Stimulated activated CD8-positive, alpha-beta memory T cell treated with anti-CD3 and anti-CD28 coated beads, Interleukin-2, amount 100 ng/mL, for 48 hours (primary cell): ENCODE measurements at regions not wholly inside any gene's neighbourhood (a gene's known extent, or its start where the extent isn't known, plus 50 kb on each side); places are given as distances from the start of the nearest gene placed in this dataset.
"Not testable (repeated sequence)": the region's sequence is repeated elsewhere in the genome, so short reads cannot be mapped to it uniquely, and the experiment has no call there.

Experiments used
- DNase-seq, 2 donors: peaks; one replicate each; pipeline ENCODE4 v3.0.0-alpha.2; 2020; ENCODE audit warnings: low read depth in 2 of 2

GRCh38 chrX:121649417-121649816 lies 602.0 kb downstream of the GLUD2 start:
- no peak for DNase-seq

- DNase-seq, result no peak
Measured at GRCh38 chrX:121655276-121655675, 607.9 kb downstream of the GLUD2 start.

- DNase-seq, result no peak
Measured at GRCh38 chrX:121666171-121666570, 618.8 kb downstream of the GLUD2 start.

GRCh38 chrX:121671649-121672048 lies 624.2 kb downstream of the GLUD2 start:
- DNase-seq, result no peak

- not testable (repeated sequence) for DNase-seq
Measured at GRCh38 chrX:121709236-121709635, 661.8 kb downstream of the GLUD2 start.

GRCh38 chrX:121733514-121733913 lies 686.1 kb downstream of the GLUD2 start:
- DNase-seq, result no peak

- DNase-seq, result no peak
Measured at GRCh38 chrX:121746105-121746504, 698.7 kb downstream of the GLUD2 start.

GRCh38 chrX:121753602-121754001 lies 706.2 kb downstream of the GLUD2 start:
- DNase-seq, result not testable (repeated sequence)

- no peak for DNase-seq
Measured at GRCh38 chrX:121754301-121754700, 706.9 kb downstream of the GLUD2 start.

- DNase-seq, result no peak
Measured at GRCh38 chrX:121755541-121755940, 708.1 kb downstream of the GLUD2 start.

GRCh38 chrX:121761845-121762244 lies 714.4 kb downstream of the GLUD2 start:
- DNase-seq, result no peak

GRCh38 chrX:121763671-121764070 lies 716.3 kb downstream of the GLUD2 start:
- DNase-seq, result no peak

GRCh38 chrX:121768210-121768609 lies 720.8 kb downstream of the GLUD2 start:
- not testable (repeated sequence) for DNase-seq

- DNase-seq, result no peak
Measured at GRCh38 chrX:121781991-121782390, 734.6 kb downstream of the GLUD2 start.

GRCh38 chrX:121782544-121782943 lies 735.1 kb downstream of the GLUD2 start:
- DNase-seq, result no peak

GRCh38 chrX:121782976-121783375 lies 735.6 kb downstream of the GLUD2 start:
- DNase-seq, result no peak

- no peak for DNase-seq
Measured at GRCh38 chrX:121802881-121803412, 755.5 kb downstream of the GLUD2 start.

GRCh38 chrX:121823406-121823805 lies 776.0 kb downstream of the GLUD2 start:
- no peak for DNase-seq

- DNase-seq, result no peak
Measured at GRCh38 chrX:121831601-121832000, 784.2 kb downstream of the GLUD2 start.

GRCh38 chrX:121832446-121832845 lies 785.0 kb downstream of the GLUD2 start:
- no peak for DNase-seq

- DNase-seq, result no peak
Measured at GRCh38 chrX:121836000-121836399, 788.6 kb downstream of the GLUD2 start.

- no peak for DNase-seq
Measured at GRCh38 chrX:121851033-121851432, 803.6 kb downstream of the GLUD2 start.

GRCh38 chrX:121853762-121854613 lies 806.6 kb downstream of the GLUD2 start:
- DNase-seq, result no peak

- no peak for DNase-seq
Measured at GRCh38 chrX:121854614-121854911, 807.2 kb downstream of the GLUD2 start.
